Skeletal muscle tissue (tissue), 3 donors: ENCODE measurements at regions not wholly inside any gene's neighbourhood (a gene's known extent, or its start where the extent isn't known, plus 50 kb on each side); places are given as distances from the start of the nearest gene placed in this dataset.

Experiments
- H3K27ac ChIP-seq: one replicate; pipeline ENCODE4 v1.7.0; 2013; ENCODE audit warnings: mild to moderate bottlenecking, low read depth, low read length, inconsistent platforms
- H3K27me3 ChIP-seq, 3 donors: one replicate each; pipeline ENCODE4 v1.7.0; 2013; ENCODE audit warnings: low read length in 3 of 3; ENCODE audit not compliant: control insufficient read depth in 3 of 3, insufficient read depth in 3 of 3
- H3K36me3 ChIP-seq, 3 donors: one replicate each; pipeline ENCODE4 v1.7.0; 2013; ENCODE audit warnings: low read length in 3 of 3; ENCODE audit not compliant: control insufficient read depth in 3 of 3, insufficient read depth in 3 of 3
- H3K4me1 ChIP-seq, 3 donors: one replicate each; pipeline ENCODE4 v1.7.0; 2013; ENCODE audit warnings: low read length in 3 of 3, mild to moderate bottlenecking in 3 of 3; ENCODE audit not compliant: control insufficient read depth in 3 of 3, insufficient read depth in 3 of 3
- H3K4me3 ChIP-seq, 3 donors: one replicate each; pipeline ENCODE4 v1.7.0; 2013; ENCODE audit warnings: low read length in 3 of 3
- H3K9ac ChIP-seq, 3 donors: one replicate each; pipeline ENCODE4 v1.7.0; 2013; ENCODE audit warnings: low read length in 3 of 3, mild to moderate bottlenecking in 3 of 3, moderate library complexity in 2 of 3, low read depth in 1 of 3
- H3K9me3 ChIP-seq, 3 donors: one replicate each; pipeline ENCODE4 v1.7.0; 2013; ENCODE audit warnings: low read length in 3 of 3; ENCODE audit not compliant: control insufficient read depth in 3 of 3
- donor health status: Osteomylitis.

DNA sequence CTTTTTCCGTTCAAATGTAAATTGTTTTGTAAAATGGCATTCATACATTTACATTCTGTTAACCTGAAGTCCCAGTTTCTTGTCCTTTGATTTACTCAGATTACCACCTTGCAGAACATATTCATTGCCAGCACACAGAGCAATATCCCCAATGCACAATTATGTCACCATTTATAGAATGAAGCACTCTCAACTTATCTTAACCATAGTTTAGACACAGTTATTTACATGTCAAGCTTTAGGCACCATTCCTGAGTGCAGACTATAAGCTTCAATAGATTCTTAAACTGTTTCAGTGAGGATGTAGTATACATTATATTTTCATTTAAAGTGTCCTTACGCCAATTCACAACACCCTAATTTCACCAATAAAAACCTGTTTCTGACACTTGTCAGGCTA, 1977.9 kb downstream of the SUCLG1 start:
- no peaks in the 10 kb centered on the region for H3K9me3 ChIP-seq
- H3K27me3 ChIP-seq = no peaks in the 10 kb centered on the region
- H3K27ac ChIP-seq = no peak overlapping the region
- no peak overlapping the region for H3K4me3 ChIP-seq
- H3K4me1 ChIP-seq = no peaks in the 10 kb centered on the region
- no peak overlapping the region for H3K9ac ChIP-seq
- no peaks in the 10 kb centered on the region for H3K36me3 ChIP-seq

DNA sequence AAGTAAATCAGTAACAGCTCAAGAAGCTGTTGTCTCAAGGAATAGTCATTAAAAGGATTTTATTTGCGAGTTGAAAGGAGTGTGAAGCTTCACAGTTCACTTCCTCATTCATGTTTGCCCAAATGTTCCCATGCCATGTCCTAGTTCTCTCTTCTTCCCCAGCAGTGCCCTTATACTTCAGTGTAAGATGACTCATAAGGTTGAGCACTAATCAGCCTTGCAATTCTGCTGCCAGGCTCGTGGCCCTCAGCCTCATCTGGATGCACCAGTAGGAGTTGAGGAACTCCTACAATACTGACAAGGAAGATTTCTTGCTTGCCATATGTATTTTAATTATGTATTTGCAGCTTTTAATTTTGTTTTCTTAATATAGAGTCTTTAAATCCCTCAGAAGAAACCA, 1980.4 kb downstream of the SUCLG1 start:
- Histone ChIP-seq H3K27ac (no peak overlapping the region), H3K36me3 (no peaks in the 10 kb centered on the region), H3K27me3 (no peaks in the 10 kb centered on the region), H3K9me3 (no peaks in the 10 kb centered on the region), H3K4me3 (no peak overlapping the region), H3K4me1 (no peaks in the 10 kb centered on the region), H3K9ac (no peak overlapping the region)

DNA sequence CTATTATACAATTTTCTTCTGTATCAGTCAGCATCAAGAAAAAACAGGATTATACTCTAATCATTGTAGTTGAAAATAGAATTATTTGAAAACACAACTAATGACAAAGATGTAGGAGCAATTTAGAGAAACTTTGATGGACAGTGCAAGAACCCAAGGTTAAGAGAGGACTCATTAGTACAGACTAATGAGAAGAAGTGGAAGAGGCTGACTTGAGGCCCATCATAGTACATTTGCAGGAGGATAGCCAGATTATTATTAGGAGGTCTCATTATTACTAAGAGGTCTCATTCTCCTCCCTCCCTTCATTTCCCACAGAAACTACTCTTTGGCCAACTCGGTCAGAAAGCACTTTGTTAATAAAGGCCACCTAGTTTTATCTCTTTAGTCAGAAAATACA, 1983.0 kb downstream of the SUCLG1 start:
- Histone ChIP-seq H3K4me1 (no peaks in the 10 kb centered on the region), H3K27me3 (no peaks in the 10 kb centered on the region)

DNA sequence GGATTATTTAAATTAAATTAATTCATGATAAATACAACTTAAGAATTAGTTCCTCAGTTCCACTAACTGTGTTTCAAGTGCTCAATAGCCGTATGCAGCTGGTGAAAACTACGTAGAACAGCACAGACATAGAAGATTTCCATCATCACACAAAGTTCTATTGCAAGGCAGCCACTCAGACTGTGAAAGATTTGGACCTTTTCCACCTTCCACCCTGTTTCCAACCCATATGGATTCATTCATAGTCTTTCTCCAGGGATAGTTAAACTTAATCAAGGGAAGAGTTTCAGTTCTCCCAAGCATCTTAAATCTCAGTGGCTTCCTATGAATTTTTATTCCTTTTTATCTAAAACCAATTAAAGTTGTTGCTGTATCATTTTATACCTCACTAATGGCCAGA, 2030.8 kb downstream of the SUCLG1 start:
- H3K36me3 ChIP-seq = no peaks in the 10 kb centered on the region
- H3K4me3 ChIP-seq = no peak overlapping the region
- no peak overlapping the region for H3K9ac ChIP-seq
- H3K27me3 ChIP-seq = no peaks in the 10 kb centered on the region
- H3K27ac ChIP-seq = no peak overlapping the region
- no peaks in the 10 kb centered on the region for H3K4me1 ChIP-seq
- no peaks in the 10 kb centered on the region for H3K9me3 ChIP-seq

More for the DNA sequence above, 1983.0 kb downstream of the SUCLG1 start:
- no peak overlapping the region for H3K9ac ChIP-seq
- no peaks in the 10 kb centered on the region for H3K36me3 ChIP-seq
- no peak overlapping the region for H3K27ac ChIP-seq
- no peaks in the 10 kb centered on the region for H3K9me3 ChIP-seq
- H3K4me3 ChIP-seq = no peak overlapping the region

DNA sequence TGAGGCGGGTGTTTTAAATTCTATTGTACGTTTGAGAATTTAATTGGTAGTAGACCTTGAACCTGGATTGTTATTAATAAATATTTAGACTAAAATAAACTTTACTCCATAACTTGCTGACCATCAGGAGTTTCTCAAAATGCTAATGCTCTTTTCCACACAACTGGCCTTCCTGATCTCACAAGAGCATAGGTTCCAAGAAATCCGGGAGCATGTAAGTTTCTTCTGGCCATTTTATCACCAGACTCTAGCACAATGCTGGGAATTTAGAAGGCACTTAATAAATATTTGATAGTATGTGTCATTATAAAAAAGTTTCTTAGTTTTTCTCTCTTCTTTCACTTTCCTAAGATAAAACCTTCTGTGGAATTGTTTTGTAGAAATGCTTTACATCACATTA, 2047.1 kb downstream of the SUCLG1 start:
- H3K27ac ChIP-seq = no peak overlapping the region
- H3K27me3 ChIP-seq = no peaks in the 10 kb centered on the region
- no peaks in the 10 kb centered on the region for H3K4me1 ChIP-seq
- no peaks in the 10 kb centered on the region for H3K36me3 ChIP-seq
- H3K9ac ChIP-seq = no peak overlapping the region
- H3K4me3 ChIP-seq = no peak overlapping the region
- no peaks in the 10 kb centered on the region for H3K9me3 ChIP-seq

DNA sequence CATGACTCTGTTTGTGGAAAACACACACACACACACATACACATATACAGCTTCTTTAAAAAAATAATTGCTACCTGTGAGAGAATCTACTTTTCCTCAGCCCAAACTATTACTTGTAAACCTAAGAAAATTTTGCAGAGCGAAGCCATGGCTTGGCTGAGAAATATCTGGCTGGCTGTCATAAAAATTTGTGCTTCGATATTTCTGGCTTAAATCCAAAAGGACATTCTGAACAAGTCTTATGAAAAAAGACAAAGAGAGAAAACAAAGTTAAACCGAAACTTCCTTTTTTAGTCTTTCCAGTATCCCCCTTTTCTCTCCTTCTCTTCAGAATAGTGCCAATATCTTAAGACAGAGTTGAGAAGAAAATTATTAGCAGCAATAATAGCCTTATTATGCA, 2048.0 kb downstream of the SUCLG1 start:
- no peaks in the 10 kb centered on the region for H3K36me3 ChIP-seq
- no peaks in the 10 kb centered on the region for H3K9me3 ChIP-seq
- no peak overlapping the region for H3K9ac ChIP-seq
- H3K27me3 ChIP-seq = no peaks in the 10 kb centered on the region
- no peak overlapping the region for H3K27ac ChIP-seq
- no peaks in the 10 kb centered on the region for H3K4me1 ChIP-seq
- no peak overlapping the region for H3K4me3 ChIP-seq

DNA sequence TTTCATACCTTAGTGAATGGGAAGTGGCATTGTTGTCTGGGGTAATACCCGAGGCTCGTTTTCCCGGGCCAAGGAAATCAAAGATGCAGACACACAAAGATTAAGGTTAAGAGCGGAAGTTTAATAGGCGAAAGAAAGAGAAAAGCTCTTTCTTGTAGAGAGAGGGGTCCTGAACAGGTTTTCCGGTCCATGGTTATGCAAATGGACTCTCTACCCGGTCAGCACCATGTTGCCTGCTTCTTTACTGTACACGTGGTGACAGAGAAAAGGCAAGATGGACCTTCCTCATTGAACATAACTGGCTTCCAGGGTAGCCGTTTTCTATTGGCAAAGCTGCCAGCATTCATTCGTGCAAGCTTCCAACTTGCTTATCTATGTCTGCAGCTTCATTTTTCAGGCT, 2063.5 kb downstream of the SUCLG1 start:
- H3K9me3 ChIP-seq = peaks cover 0 to 3% (median 0%) of the 10 kb centered on the region in 3 donors
- no peaks in the 10 kb centered on the region for H3K27me3 ChIP-seq

DNA sequence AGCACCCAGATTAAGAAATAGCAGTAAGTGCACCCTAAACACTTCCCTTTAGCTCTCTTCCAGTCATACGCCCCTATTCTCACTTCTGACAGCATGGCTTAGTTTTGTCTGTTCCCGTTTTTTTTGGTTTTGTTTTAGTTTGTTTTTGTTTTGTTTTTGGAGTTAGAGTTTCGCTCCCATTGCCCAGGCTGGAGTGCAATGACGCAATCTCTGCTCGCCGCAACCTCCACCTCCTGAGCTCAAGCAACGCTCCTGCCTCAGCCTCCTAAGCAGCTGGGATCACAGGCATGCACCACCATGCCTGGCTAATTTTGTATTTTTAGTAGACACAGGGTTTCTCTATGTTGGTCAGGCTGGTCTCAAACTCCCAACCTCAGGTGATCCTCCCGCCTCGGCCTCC, 2067.7 kb downstream of the SUCLG1 start:
- Histone ChIP-seq H3K9ac (no peak overlapping the region), H3K27me3 (no peaks in the 10 kb centered on the region)

More for the DNA sequence above, 2063.5 kb downstream of the SUCLG1 start:
- H3K36me3 ChIP-seq = no peaks in the 10 kb centered on the region
- H3K27ac ChIP-seq = no peak overlapping the region
- H3K4me3 ChIP-seq = no peak overlapping the region
- no peaks in the 10 kb centered on the region for H3K4me1 ChIP-seq
- H3K9ac ChIP-seq = no peak overlapping the region

GRCh38 chr2:82355622-82356021, 2051.1 kb upstream of the LRRTM1 start:
- H3K9ac ChIP-seq = no peak overlapping the region
- H3K4me1 ChIP-seq = no peaks in the 10 kb centered on the region
- no peak overlapping the region for H3K4me3 ChIP-seq
- H3K27me3 ChIP-seq = no peaks in the 10 kb centered on the region
- no peak overlapping the region for H3K27ac ChIP-seq
- H3K36me3 ChIP-seq = no peaks in the 10 kb centered on the region
- no peaks in the 10 kb centered on the region for H3K9me3 ChIP-seq

More for the DNA sequence above, 2067.7 kb downstream of the SUCLG1 start:
- no peaks in the 10 kb centered on the region for H3K4me1 ChIP-seq
- no peaks in the 10 kb centered on the region for H3K9me3 ChIP-seq
- no peaks in the 10 kb centered on the region for H3K36me3 ChIP-seq
- no peak overlapping the region for H3K27ac ChIP-seq
- H3K4me3 ChIP-seq = no peak overlapping the region

DNA sequence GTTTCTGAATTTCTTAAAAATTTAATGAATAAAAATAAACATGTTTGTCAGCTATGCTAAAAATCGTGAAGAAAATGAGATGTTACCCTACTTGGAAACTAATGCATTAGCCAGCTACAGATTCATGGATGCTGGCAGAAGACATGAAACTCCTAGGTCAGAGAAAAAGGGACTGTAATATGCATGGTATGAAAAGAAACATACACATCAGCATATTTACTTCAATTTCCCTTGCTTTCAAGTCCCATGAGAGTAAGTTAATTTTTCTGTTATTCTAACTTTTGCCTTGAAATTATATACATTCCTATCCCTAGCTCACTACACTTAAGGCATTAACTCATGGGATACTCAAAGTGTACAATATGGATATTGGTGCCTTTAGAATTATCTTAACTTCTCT, 2041.4 kb upstream of the LRRTM1 start:
- Histone ChIP-seq H3K4me3 (no peak overlapping the region), H3K36me3 (no peaks in the 10 kb centered on the region), H3K27me3 (no peaks in the 10 kb centered on the region), H3K27ac (no peak overlapping the region), H3K4me1 (no peaks in the 10 kb centered on the region), H3K9ac (no peak overlapping the region), H3K9me3 (no peaks in the 10 kb centered on the region)

DNA sequence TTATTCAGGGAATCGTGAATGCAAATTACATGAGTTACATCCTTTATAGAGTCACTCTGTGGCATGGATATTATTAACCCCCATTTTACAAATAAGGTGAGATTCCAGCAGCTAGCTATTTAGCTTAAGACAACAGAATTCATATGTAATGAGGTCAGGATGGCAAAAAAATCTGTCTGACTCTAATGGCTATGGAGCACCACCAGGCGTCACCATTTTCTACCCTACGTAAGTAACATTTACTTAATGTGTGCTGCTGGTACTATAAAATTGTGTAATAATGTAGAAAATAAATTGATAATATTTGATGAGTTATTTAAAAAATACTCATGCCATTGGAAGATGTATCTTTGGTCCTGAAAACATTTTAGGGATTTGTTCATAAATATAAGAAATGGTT, 2040.1 kb upstream of the LRRTM1 start:
- Histone ChIP-seq H3K9me3 (no peaks in the 10 kb centered on the region), H3K9ac (no peak overlapping the region), H3K4me3 (no peak overlapping the region), H3K27me3 (no peaks in the 10 kb centered on the region), H3K27ac (no peak overlapping the region), H3K4me1 (no peaks in the 10 kb centered on the region), H3K36me3 (no peaks in the 10 kb centered on the region)
